SK-N-MC (cell line): ENCODE measurements at regions not wholly inside any gene's neighbourhood (a gene's known extent, or its start where the extent isn't known, plus 50 kb on each side); places are given as distances from the start of the nearest gene placed in this dataset.

Source experiments
- EZH2 ChIP-seq: fragments of 200-600 bp; sonication (generic); IDR thresholded peaks from one replicate; pipeline ENCODE4 v1.6.1; 2017; ENCODE audit warnings: antibody characterized with exemption
- FOXP2 ChIP-seq: optimal IDR thresholded peaks from 2 replicates; pipeline ENCODE3; 2011; ENCODE audit warnings: mild to moderate bottlenecking, moderate library complexity; ENCODE audit not compliant: insufficient read depth; ENCODE audit errors: extremely low read length, control extremely low read depth

DNA sequence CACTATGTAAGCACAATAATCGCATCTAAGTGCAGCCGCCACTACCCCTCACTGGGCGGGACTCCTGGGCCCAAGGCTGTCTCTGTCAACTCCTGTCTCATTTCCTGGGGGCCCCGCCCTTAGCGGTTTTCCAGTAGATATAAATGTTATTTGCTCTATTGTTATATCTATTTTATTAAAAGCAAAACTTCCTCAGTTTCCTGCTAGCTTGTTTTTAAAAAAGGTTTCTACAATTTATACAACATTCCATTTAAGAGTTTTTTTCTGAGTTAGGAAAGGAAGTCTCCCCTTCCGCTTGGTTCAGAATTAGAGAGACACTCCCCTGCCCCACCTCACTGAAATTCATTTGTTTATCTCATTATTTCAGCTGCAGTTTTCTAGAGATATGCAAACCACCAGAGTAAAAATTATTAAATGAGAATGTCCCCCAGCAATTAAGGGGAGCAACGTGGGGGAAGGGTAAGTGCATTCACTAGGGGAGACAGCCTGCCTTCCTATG is 82.7 kb downstream of the RAMP3 start:
- TF ChIP-seq FOXP2, result no peak
- no peak for TF ChIP-seq EZH2
